Natural killer cell treated with Interleukin-12 subunit alpha and Interleukin-12 subunit beta and Interleukin-15 and Interleukin-18, amount 100 ng/mL, for 72 hours (primary cell): ENCODE measurements at regions not wholly inside any gene's neighbourhood (a gene's known extent, or its start where the extent isn't known, plus 50 kb on each side); places are given as distances from the start of the nearest gene placed in this dataset.

Experiments
- ATAC-seq, 2 donors: fragments of 150-1000 bp; cut with Tn5 transposase in 1 of 2; sonication (Bioruptor Pico), chemical (Tn5 transposase) in 1 of 2; 2 replicates each; pipeline ENCODE4 v1.10.0; 2021
- DNase-seq: peaks from one replicate; pipeline ENCODE4 v3.0.0; 2022; ENCODE audit warnings: low spot score
- H3K27ac Mint-ChIP-seq, 2 donors: 1 replicate in 1 of 2; 2 replicates in 1 of 2; pipeline ENCODE4 v1.8.0; 2022; ENCODE audit warnings: mixed read lengths in 2 of 2, mild to moderate bottlenecking in 1 of 2, moderate library complexity in 1 of 2
- H3K27me3 Mint-ChIP-seq, 2 donors: 1 replicate in 1 of 2; 2 replicates in 1 of 2; pipeline ENCODE4 v1.8.0; 2022; ENCODE audit warnings: mixed read lengths in 2 of 2
- H3K36me3 Mint-ChIP-seq: one replicate; pipeline ENCODE4 v1.8.0; 2022; ENCODE audit warnings: mixed read lengths
- H3K4me1 Mint-ChIP-seq, 2 donors: 1 replicate in 1 of 2; 2 replicates in 1 of 2; pipeline ENCODE4 v1.8.0; 2022; ENCODE audit warnings: low read depth in 2 of 2, mixed read lengths in 2 of 2, mild to moderate bottlenecking in 1 of 2
- H3K4me3 Mint-ChIP-seq: one replicate; pipeline ENCODE4 v1.8.0; 2022; ENCODE audit warnings: mixed read lengths
- H3K9me3 Mint-ChIP-seq: 2 replicates; pipeline ENCODE4 v1.8.0; 2022; ENCODE audit warnings: mixed read lengths

GRCh38 chr12:65612440-65612839 is 211.8 kb upstream of the HMGA2 start:
- Mint-ChIP-seq H3K36me3 (no peaks in the 10 kb centered on the region), H3K4me3 (no peak overlapping the region), H3K27me3 (peaks cover 25 to 36% of the 10 kb centered on the region in 2 donors), H3K9me3 (no peaks in the 10 kb centered on the region), H3K4me1 (no peaks in the 10 kb centered on the region), H3K27ac (no peak overlapping the region)
- no peak for ATAC-seq
- DNase-seq: no peak

GRCh38 chr12:65613692-65614091 is 210.6 kb upstream of the HMGA2 start:
- H3K36me3 Mint-ChIP-seq: no peaks in the 10 kb centered on the region

GRCh38 chr12:65614259-65614889 is 209.9 kb upstream of the HMGA2 start:
- H3K4me1 Mint-ChIP-seq: no peaks in the 10 kb centered on the region
- H3K4me3 Mint-ChIP-seq: no peak overlapping the region
- no peak for DNase-seq
- H3K9me3 Mint-ChIP-seq: no peaks in the 10 kb centered on the region
- no peak for ATAC-seq
- H3K36me3 Mint-ChIP-seq: no peaks in the 10 kb centered on the region
- H3K27ac Mint-ChIP-seq: no peak overlapping the region
- H3K27me3 Mint-ChIP-seq: peaks cover 36 to 52% of the 10 kb centered on the region in 2 donors

More at GRCh38 chr12:65613692-65614091, 210.6 kb upstream of the HMGA2 start:
- Mint-ChIP-seq H3K27ac (no peak overlapping the region), H3K4me1 (no peaks in the 10 kb centered on the region), H3K27me3 (peaks cover 32 to 47% of the 10 kb centered on the region in 2 donors), H3K9me3 (no peaks in the 10 kb centered on the region), H3K4me3 (no peak overlapping the region)
- DNase-seq (no peak), ATAC-seq (no peak)

- DNase-seq (no peak), ATAC-seq (no peak)
- H3K9me3 Mint-ChIP-seq: no peaks in the 10 kb centered on the region
- H3K27ac Mint-ChIP-seq: no peak overlapping the region
- no peaks in the 10 kb centered on the region for H3K4me1 Mint-ChIP-seq
- no peaks in the 10 kb centered on the region for H3K36me3 Mint-ChIP-seq
- peaks cover 38 to 52% of the 10 kb centered on the region in 2 donors for H3K27me3 Mint-ChIP-seq
- H3K4me3 Mint-ChIP-seq: no peak overlapping the region
These were observed 209.2 kb upstream of the HMGA2 start for GRCh38 chr12:65615118-65615517.

GRCh38 chr12:65616022-65616421 is 208.3 kb upstream of the HMGA2 start:
- no peaks in the 10 kb centered on the region for H3K4me1 Mint-ChIP-seq

GRCh38 chr12:65618588-65618987 is 205.7 kb upstream of the HMGA2 start:
- H3K4me1 Mint-ChIP-seq: no peaks in the 10 kb centered on the region
- H3K27ac Mint-ChIP-seq: no peak overlapping the region
- ATAC-seq: no peak
- DNase-seq: no peak
- no peaks in the 10 kb centered on the region for H3K9me3 Mint-ChIP-seq
- H3K36me3 Mint-ChIP-seq: no peaks in the 10 kb centered on the region
- peaks cover 31 to 54% of the 10 kb centered on the region in 2 donors for H3K27me3 Mint-ChIP-seq
- no peak overlapping the region for H3K4me3 Mint-ChIP-seq

More at GRCh38 chr12:65616022-65616421, 208.3 kb upstream of the HMGA2 start:
- H3K27me3 Mint-ChIP-seq: peaks cover 36 to 52% of the 10 kb centered on the region in 2 donors
- ATAC-seq (no peak), DNase-seq (no peak)
- no peaks in the 10 kb centered on the region for H3K9me3 Mint-ChIP-seq
- H3K4me3 Mint-ChIP-seq: no peak overlapping the region
- H3K36me3 Mint-ChIP-seq: no peaks in the 10 kb centered on the region
- no peak overlapping the region for H3K27ac Mint-ChIP-seq

- DNase-seq: no peak
- Mint-ChIP-seq H3K4me1 (no peaks in the 10 kb centered on the region), H3K36me3 (no peaks in the 10 kb centered on the region), H3K27me3 (peaks cover 34 to 56% of the 10 kb centered on the region in 2 donors), H3K9me3 (no peaks in the 10 kb centered on the region), H3K4me3 (no peak overlapping the region), H3K27ac (no peak overlapping the region)
- no peak for ATAC-seq
These were observed 205.3 kb upstream of the HMGA2 start for GRCh38 chr12:65619018-65619417.

GRCh38 chr12:65620046-65620445 is 204.2 kb upstream of the HMGA2 start:
- Mint-ChIP-seq H3K9me3 (no peaks in the 10 kb centered on the region), H3K4me3 (no peak overlapping the region), H3K36me3 (no peaks in the 10 kb centered on the region), H3K4me1 (no peaks in the 10 kb centered on the region), H3K27ac (no peak overlapping the region), H3K27me3 (peaks cover 29 to 52% of the 10 kb centered on the region in 2 donors)
- DNase-seq (no peak), ATAC-seq (no peak)

- H3K36me3 Mint-ChIP-seq: no peaks in the 10 kb centered on the region
- no peaks in the 10 kb centered on the region for H3K9me3 Mint-ChIP-seq
- H3K27me3 Mint-ChIP-seq: peaks cover 22 to 38% of the 10 kb centered on the region in 2 donors
- ATAC-seq (no peak), DNase-seq (no peak)
- H3K27ac Mint-ChIP-seq: no peak overlapping the region
- H3K4me3 Mint-ChIP-seq: no peak overlapping the region
- H3K4me1 Mint-ChIP-seq: no peaks in the 10 kb centered on the region
These were observed 202.2 kb upstream of the HMGA2 start for GRCh38 chr12:65622056-65622455.

- ATAC-seq (no peak), DNase-seq (no peak)
- H3K36me3 Mint-ChIP-seq: no peaks in the 10 kb centered on the region
- H3K4me1 Mint-ChIP-seq: no peaks in the 10 kb centered on the region
- no peak overlapping the region for H3K27ac Mint-ChIP-seq
- no peak overlapping the region for H3K4me3 Mint-ChIP-seq
- peaks cover 14 to 26% of the 10 kb centered on the region in 2 donors for H3K27me3 Mint-ChIP-seq
- H3K9me3 Mint-ChIP-seq: no peaks in the 10 kb centered on the region
These were observed 200.8 kb upstream of the HMGA2 start for GRCh38 chr12:65623507-65623906.

GRCh38 chr12:65624554-65625086 is 199.7 kb upstream of the HMGA2 start:
- Mint-ChIP-seq H3K36me3 (no peaks in the 10 kb centered on the region), H3K27me3 (peaks cover 14 to 28% of the 10 kb centered on the region in 2 donors), H3K4me3 (no peak overlapping the region), H3K4me1 (no peaks in the 10 kb centered on the region), H3K27ac (no peak overlapping the region), H3K9me3 (no peaks in the 10 kb centered on the region)
- ATAC-seq (no peak), DNase-seq (no peak)

GRCh38 chr12:65628061-65628460 is 196.2 kb upstream of the HMGA2 start:
- Mint-ChIP-seq H3K36me3 (no peaks in the 10 kb centered on the region), H3K4me1 (no peaks in the 10 kb centered on the region), H3K27me3 (peaks cover 23 to 27% of the 10 kb centered on the region in 2 donors), H3K4me3 (no peak overlapping the region), H3K27ac (no peak overlapping the region), H3K9me3 (no peaks in the 10 kb centered on the region)
- no peak for ATAC-seq
- DNase-seq: no peak

GRCh38 chr12:65630555-65630954 is 193.7 kb upstream of the HMGA2 start:
- peaks cover 18 to 24% of the 10 kb centered on the region in 2 donors for H3K27me3 Mint-ChIP-seq
- H3K36me3 Mint-ChIP-seq: no peaks in the 10 kb centered on the region
- no peak overlapping the region for H3K27ac Mint-ChIP-seq
- H3K9me3 Mint-ChIP-seq: no peaks in the 10 kb centered on the region
- H3K4me1 Mint-ChIP-seq: no peaks in the 10 kb centered on the region
- DNase-seq: no peak
- H3K4me3 Mint-ChIP-seq: no peak overlapping the region
- no peak for ATAC-seq

GRCh38 chr12:65631621-65632111 is 192.6 kb upstream of the HMGA2 start:
- peaks cover 20 to 30% of the 10 kb centered on the region in 2 donors for H3K27me3 Mint-ChIP-seq
- H3K36me3 Mint-ChIP-seq: no peaks in the 10 kb centered on the region
- no peak for DNase-seq
- ATAC-seq: no peak
- no peaks in the 10 kb centered on the region for H3K9me3 Mint-ChIP-seq
- no peak overlapping the region for H3K27ac Mint-ChIP-seq
- no peak overlapping the region for H3K4me3 Mint-ChIP-seq
- no peaks in the 10 kb centered on the region for H3K4me1 Mint-ChIP-seq
